ENCODE measurements at regions not wholly inside any gene's neighbourhood (a gene's known extent, or its start where the extent isn't known, plus 50 kb on each side); places are given as distances from the start of the nearest gene placed in this dataset.
"Not testable (repeated sequence)": the region's sequence is repeated elsewhere in the genome, so short reads cannot be mapped to it uniquely, and the experiment has no call there.

DNA sequence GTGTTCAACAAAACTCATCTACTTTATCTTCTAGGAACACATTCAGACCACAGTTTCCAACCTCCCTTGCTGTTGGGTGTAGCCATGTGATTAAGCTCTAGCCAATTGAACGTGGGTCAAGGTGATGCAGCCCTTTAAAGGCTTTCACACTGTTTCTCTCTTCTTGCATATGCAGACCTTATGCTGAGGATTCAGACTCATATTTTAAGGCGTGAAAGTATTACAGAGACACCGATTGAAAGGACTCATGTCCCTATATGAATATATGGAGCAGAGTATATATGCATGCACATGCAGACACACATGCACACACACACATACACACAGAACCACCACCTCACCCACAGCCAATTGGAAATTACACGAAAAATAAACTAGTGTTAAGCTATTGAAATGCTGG is 214.3 kb upstream of the NR5A2 start:
- FAIRE-seq, result no peak

GRCh38 chr1:199815947-199816346 is 211.6 kb upstream of the NR5A2 start:
- FAIRE-seq, result no peak

GRCh38 chr1:199817266-199817665 is 210.2 kb upstream of the NR5A2 start:
- no peak for FAIRE-seq

DNA sequence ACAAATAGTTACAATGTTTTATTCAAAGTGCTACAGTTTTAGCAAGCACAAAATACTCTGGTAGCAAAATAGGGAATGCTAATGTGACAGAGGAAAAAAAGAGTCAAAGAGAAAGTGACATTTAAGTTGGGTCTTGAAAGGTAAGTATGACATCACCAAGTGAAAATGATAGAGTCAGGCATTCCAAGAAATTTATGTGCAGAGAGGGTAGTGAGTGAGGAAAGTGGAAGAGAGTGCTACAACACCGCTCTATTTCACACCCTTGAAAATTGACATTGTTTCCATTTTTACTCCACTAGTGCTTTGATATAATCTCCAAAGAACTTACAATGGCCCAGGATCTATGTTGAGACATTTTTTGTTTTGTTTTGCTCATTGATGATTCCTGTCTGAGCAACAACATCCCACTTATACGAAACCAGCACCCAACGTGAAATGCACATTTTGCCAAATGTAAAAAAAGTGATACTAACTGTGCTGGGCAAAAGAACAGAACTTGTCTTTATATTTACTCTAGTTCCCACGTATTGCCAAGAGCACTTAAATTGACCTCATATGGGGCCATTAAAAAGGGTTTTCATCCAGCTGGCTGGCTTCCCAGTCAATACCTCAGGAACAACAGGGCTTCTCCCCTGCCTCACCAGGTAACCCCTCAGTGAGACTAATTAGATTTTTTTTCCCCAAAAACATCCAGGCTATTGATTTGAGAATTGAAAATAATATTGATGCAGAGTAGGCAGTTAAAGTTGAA is 206.3 kb upstream of the NR5A2 start:
- FAIRE-seq, result no peak

- FAIRE-seq, result no peak
These were observed 195.1 kb upstream of the NR5A2 start for GRCh38 chr1:199832451-199832850.

GRCh38 chr1:199834711-199835110 is 192.8 kb upstream of the NR5A2 start:
- FAIRE-seq, result no peak

DNA sequence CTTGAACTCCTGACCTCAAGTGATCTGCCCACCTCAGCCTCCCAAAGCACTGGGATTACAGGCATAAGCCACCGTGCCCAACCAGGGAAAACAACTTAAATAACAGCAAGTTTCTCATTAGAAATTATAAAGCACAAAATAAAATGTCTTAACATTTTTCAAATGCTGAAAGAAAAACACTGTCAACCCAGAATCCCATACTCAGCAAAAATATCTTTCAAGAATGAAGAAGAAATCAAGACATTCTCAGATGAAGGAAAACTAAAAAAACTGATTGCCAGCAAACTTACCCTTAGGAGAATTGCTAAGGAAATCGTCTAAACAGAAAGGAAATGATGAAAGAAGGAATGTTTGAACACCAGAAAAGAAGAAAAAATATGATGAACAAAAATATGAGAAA is 191.1 kb upstream of the NR5A2 start:
- FAIRE-seq, result no peak

DNA sequence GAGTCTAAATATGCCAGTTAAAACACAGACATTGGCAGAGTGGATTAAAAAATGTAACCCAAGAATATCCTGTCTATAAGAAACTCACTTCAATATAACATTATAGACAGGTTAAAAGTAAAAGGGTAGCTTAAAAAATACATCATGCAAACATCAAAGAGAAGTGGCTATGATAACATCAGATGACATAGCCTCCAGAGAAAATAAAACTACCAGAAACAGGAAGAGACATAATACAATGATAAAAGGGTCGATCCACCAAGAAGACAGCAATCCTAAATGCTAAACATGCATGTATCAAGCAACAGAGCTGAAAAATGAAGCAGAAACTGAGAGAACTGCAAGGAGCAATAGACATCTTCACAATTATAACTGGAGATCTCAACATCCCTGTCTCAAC is 190.2 kb upstream of the NR5A2 start:
- FAIRE-seq, result no peak

- not testable (repeated sequence) for FAIRE-seq
These were observed 187.9 kb upstream of the NR5A2 start for GRCh38 chr1:199839608-199840007.

GRCh38 chr1:199843096-199843495 is 184.4 kb upstream of the NR5A2 start:
- not testable (repeated sequence) for FAIRE-seq

DNA sequence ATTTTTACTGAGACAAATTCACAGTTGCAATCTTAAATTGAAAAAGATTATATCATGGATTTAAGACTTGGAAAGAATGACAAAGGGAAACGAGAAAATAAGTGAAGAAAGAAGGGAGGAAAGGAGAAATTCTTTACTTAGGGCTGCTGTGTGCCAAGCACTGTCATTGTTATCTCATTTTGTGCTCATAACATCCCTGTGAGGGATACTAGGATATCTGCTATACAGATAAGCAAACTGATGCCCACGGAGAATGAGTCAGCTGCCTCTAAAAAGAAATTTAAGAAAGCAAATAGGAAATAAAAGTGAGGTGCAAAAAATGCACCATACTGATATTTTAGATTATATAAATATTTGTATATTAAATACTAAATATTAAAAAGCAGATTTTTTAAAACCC is 183.6 kb upstream of the NR5A2 start:
- no peak for FAIRE-seq

GRCh38 chr1:199847021-199847420 is 180.5 kb upstream of the NR5A2 start:
- FAIRE-seq, result no peak

GRCh38 chr1:199851439-199852140 is 175.9 kb upstream of the NR5A2 start:
- no peak for FAIRE-seq

- FAIRE-seq, result no peak
These were observed 172.7 kb upstream of the NR5A2 start for GRCh38 chr1:199854686-199855321.

GRCh38 chr1:199855580-199855979 is 171.9 kb upstream of the NR5A2 start:
- FAIRE-seq, result no peak

DNA sequence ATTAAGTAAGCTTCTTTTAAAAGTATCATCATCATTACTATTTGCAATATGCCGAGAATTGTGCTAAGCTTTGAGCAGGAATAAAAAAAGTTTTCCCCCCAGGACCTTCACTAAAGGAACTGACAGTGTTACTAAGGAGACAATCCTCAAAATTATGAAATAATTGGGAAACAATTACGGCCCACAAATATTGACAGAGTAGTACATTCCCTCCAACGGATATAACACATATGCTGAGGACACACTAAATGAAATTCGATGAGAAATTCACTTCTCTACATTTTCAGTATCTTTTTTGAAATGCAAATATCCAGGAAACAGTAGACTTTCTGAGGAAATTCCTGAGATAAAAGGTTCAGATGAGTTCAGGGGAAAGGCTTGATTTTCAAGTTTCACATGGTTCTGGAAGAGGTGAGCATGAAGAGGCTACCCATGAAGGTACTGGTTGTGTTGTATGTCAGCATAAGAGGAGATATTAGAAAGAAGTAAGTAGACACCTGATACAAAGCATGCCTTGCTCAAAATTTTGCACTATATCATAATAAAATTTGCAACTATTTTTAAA is 171.2 kb upstream of the NR5A2 start:
- FAIRE-seq, result no peak

DNA sequence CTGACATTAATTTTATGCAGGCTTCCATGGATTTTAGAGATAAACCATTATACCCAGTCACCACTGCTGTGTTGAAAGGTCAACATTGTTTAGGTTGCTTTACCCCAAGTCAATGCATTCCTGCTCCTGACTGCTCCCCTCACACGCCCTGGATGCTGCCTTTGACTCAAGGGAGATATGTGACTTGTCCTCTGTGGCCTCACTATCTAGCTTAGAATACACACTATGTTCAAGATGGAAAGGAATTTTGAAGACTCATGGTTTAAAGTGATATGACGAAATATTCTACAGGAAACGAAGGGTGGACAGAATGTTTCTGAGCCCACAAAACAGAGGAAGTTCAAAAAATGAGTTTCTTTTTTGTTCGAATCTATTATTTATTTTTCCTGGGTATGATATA is 170.4 kb upstream of the NR5A2 start:
- FAIRE-seq, result no peak

DNA sequence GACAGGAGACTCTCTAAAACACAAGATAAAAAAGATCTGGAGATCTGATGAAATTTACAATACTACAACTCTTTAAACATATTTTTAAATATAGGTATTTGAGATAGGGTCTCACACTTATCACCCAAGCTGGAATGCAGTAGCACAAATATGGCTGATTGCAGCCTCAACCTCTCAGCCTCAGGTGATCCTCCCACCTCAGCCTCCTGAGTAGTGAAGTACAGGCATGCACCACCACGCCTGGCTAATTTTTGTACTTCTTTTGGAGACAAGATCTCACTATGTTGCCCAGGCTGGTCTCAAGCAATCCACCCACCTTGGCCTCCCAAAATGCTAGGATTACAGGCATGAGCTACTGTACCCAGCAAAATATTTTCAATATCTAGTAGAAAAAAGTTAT is 170.0 kb upstream of the NR5A2 start:
- no peak for FAIRE-seq

- FAIRE-seq, result no peak
These were observed 169.3 kb upstream of the NR5A2 start for GRCh38 chr1:199858171-199858570.

DNA sequence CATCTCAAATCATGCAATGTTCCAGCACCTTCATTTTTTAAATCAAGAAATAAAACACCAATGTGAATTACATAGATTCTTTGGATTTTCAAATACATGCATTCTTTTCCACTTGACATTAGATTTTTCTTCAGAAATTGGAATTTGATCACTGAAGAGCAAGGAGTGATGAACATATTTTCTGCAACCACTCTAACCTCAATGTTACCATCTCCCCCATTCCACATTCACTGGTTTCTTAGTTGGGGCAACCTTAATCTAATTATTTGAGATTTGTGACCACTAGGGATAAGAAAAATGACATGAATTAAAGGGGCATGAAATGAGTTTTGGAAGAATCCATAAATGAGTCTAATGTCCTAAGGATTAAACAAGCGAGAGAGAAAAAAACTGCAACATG is 168.7 kb upstream of the NR5A2 start:
- FAIRE-seq, result no peak

DNA sequence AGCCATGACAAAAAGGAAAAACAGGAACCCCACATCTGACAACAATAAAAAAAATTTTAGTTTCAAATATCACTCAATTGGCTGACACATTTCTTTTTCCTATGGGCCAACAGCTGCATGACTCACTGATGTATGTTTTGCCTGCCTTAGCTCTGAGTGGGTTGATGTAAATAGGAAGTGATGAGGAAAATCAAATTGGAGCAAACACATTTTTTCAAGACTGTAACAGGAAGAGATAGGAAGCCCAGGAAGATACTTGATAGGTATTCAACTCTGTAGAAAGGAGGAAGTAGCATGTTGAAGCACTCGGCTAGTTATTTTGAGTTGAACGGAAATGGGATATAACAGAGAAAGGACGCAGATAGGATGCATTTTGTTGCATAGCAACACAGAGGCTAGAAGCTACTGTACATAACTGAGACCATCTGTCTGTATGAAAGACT is 168.0 kb upstream of the NR5A2 start:
- no peak for FAIRE-seq

DNA sequence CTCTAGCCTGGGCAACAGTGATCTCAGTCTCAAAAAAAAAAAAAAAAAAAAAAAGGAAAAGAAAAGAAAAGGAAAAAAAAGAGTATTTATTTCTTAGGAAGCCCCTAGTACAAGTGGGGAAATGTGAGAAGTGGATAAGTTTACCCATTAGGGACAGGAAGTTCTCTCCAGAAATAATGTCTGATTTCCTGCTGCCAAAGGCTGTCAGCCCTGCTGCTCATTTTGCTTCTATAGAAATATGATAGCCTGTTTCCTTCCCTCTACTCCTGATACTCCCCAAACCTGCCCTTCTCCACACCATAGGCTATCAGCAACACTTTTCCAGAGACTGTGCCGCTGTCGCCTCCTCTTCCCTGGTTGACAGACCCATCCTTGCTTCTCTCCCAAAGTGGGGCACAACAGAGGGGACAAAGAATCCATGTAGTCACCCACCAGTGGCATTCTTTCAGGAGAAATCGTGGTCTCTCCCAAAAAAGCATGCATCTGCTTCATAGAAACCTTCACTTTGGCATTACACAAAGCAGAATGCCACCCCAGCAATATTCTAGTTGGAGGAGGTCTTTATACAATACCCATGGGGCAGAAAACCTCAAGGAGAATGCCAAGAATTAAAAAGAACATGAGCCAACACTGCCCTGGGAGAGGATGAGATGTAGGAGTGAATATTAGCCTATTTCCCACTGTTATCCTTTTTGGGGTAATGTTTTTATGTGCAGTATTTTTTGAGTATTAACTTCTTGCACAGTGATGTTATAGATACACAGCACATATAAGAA is 166.3 kb upstream of the NR5A2 start:
- FAIRE-seq, result no peak

GRCh38 chr1:199862047-199862446 is 165.5 kb upstream of the NR5A2 start:
- no peak for FAIRE-seq
